ENCODE measurements at regions not wholly inside any gene's neighbourhood (a gene's known extent, or its start where the extent isn't known, plus 50 kb on each side); places are given as distances from the start of the nearest gene placed in this dataset.

DNA sequence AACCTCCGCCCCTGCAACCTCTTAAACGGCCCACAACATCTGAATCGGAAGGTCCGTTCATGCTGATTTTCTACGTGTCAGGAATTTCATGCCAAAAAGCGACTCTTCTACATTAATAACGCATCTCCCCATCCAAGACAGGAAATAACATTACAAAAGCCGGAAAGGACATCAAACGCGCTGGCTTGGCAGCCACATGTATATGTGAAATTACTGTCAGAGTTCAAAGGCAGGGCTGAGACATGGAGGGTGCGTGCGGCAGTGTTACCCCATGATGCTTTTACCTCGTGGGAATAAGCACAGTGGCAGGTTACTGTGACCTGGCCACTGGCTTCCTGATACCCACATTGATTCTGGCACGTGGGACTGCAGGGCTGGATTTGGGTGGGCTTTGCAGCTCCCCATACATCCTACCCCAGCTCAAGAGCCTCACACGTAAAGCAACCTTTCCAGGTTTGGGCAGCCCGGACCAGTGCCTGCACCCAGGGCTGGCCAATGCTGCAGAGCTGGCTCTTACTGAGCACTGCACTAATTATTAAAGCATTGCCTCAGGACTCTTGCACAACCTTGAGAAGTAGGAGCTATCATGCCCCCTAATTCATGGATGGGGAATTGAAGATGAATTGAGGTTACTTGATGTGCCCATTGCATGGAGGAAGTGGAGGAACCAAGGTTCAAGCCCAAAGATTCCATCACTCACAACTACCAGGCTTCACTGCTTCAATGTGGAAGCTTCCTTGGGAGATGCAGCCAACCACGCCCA lies 120.6 kb upstream of the FOXF1 start:
- Histone ChIP-seq H3K27me3 (ENCODE audit: control insufficient read depth, extremely low read depth, insufficient read depth, low read length) (no peaks in the 10 kb centered on the region), H3K4me2 (ENCODE audit: control insufficient read depth, extremely low read depth, insufficient read depth, low read depth, low read length) (no peak overlapping the region)
- dilution Hi-C loops (cut with MboI; ENCODE audit: extremely low pct_ligation_motif_present, low sequenced_read_pairs): no loop called here

DNA sequence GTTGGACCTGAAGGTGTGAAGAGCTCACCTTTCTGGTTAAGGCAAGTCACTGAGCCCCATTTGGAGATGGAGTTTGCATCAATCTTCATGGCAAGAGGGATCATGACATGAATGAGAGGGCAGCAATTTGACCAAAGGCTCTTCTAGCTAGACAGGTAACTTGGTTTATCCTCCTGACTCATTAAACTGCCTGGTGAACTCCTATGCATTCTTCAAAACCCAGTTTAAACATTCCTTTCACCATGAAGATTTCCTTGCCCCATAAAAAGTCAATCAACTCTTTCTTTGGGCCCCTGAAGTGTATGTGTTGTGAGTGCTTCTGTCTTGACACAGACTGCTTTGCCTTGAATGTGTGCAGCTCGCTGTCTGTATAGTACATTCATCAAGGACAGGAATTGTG lies 120.0 kb upstream of the FOXF1 start:
- Histone ChIP-seq H3K27me3 (ENCODE audit: control insufficient read depth, extremely low read depth, insufficient read depth, low read length) (no peaks in the 10 kb centered on the region), H3K36me3 (ENCODE audit: control insufficient read depth in 2 of 2, extremely low read depth in 1 of 2, insufficient read depth in 2 of 2, low read length in 2 of 2) (no peaks in the 10 kb centered on the region)

More for the DNA sequence above, 120.6 kb upstream of the FOXF1 start:
- no peak overlapping the region for H2AFZ ChIP-seq (ENCODE audit: control insufficient read depth, low read length)
- no peaks in the 10 kb centered on the region for H3K9me1 ChIP-seq (ENCODE audit: control insufficient read depth, extremely low read depth, insufficient read depth, low read length)
- no peak for FAIRE-seq
- TF ChIP-seq, protein P1, sequence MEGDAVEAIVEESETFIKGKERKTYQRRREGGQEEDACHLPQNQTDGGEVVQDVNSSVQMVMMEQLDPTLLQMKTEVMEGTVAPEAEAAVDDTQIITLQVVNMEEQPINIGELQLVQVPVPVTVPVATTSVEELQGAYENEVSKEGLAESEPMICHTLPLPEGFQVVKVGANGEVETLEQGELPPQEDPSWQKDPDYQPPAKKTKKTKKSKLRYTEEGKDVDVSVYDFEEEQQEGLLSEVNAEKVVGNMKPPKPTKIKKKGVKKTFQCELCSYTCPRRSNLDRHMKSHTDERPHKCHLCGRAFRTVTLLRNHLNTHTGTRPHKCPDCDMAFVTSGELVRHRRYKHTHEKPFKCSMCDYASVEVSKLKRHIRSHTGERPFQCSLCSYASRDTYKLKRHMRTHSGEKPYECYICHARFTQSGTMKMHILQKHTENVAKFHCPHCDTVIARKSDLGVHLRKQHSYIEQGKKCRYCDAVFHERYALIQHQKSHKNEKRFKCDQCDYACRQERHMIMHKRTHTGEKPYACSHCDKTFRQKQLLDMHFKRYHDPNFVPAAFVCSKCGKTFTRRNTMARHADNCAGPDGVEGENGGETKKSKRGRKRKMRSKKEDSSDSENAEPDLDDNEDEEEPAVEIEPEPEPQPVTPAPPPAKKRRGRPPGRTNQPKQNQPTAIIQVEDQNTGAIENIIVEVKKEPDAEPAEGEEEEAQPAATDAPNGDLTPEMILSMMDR (optimal IDR thresholded peaks at IDR 0.05 in 1 of 3, IDR thresholded peaks at IDR 0.05 in 1 of 3, conservative IDR thresholded peaks at IDR 0.05 in 1 of 3; ENCODE audit: extremely low read depth in 1 of 3, insufficient read depth in 2 of 3, low read length in 3 of 3): no peak
- TF ChIP-seq EZH2 (IDR thresholded peaks at IDR 0.05; ENCODE audit: low read length): no peak
- no peaks in the 10 kb centered on the region for H3K79me2 ChIP-seq (ENCODE audit: control insufficient read depth, insufficient read depth, low read length)
- H4K20me1 ChIP-seq (ENCODE audit: control insufficient read depth, extremely low read depth, insufficient read depth, low read length): no peaks in the 10 kb centered on the region
- H3K27ac ChIP-seq (ENCODE audit: control insufficient read depth, insufficient read depth, low read length): no peak overlapping the region
- no peaks in the 10 kb centered on the region for H3K36me3 ChIP-seq (ENCODE audit: control insufficient read depth in 2 of 2, extremely low read depth in 1 of 2, insufficient read depth in 2 of 2, low read length in 2 of 2)
- peaks cover 5% of the 10 kb centered on the region for H3K9me3 ChIP-seq (ENCODE audit: control insufficient read depth, low read depth, low read length)
- no peak for DNase-seq (ENCODE audit: low read depth, low spot score)
- no peaks in the 10 kb centered on the region for H3K4me1 ChIP-seq (ENCODE audit: control insufficient read depth, extremely low read depth, insufficient read depth, low read length)
- no peak overlapping the region for H3K4me3 ChIP-seq (ENCODE audit: control insufficient read depth in 2 of 3, extremely low read depth in 1 of 3, insufficient read depth in 2 of 3, low read depth in 1 of 3, low read length in 3 of 3)
- H3K9ac ChIP-seq (ENCODE audit: control insufficient read depth, extremely low read depth, insufficient read depth, low read length): no peak overlapping the region

More for the DNA sequence above, 120.0 kb upstream of the FOXF1 start:
- no peaks in the 10 kb centered on the region for H3K79me2 ChIP-seq (ENCODE audit: control insufficient read depth, insufficient read depth, low read length)
- H3K27ac ChIP-seq (ENCODE audit: control insufficient read depth, insufficient read depth, low read length): no peak overlapping the region
- H3K9ac ChIP-seq (ENCODE audit: control insufficient read depth, extremely low read depth, insufficient read depth, low read length): no peak overlapping the region
- H3K4me2 ChIP-seq (ENCODE audit: control insufficient read depth, extremely low read depth, insufficient read depth, low read depth, low read length): no peak overlapping the region
- H3K9me1 ChIP-seq (ENCODE audit: control insufficient read depth, extremely low read depth, insufficient read depth, low read length): no peaks in the 10 kb centered on the region
- H3K9me3 ChIP-seq (ENCODE audit: control insufficient read depth, low read depth, low read length): peaks cover 5% of the 10 kb centered on the region
- no peak overlapping the region for H2AFZ ChIP-seq (ENCODE audit: control insufficient read depth, low read length)
- FAIRE-seq: no peak
- TF ChIP-seq EZH2 (IDR thresholded peaks at IDR 0.05; ENCODE audit: low read length): no peak
- TF ChIP-seq, protein P1 (optimal IDR thresholded peaks at IDR 0.05 in 1 of 3, IDR thresholded peaks at IDR 0.05 in 1 of 3, conservative IDR thresholded peaks at IDR 0.05 in 1 of 3; ENCODE audit: extremely low read depth in 1 of 3, insufficient read depth in 2 of 3, low read length in 3 of 3): no peak
- dilution Hi-C loops (cut with MboI; ENCODE audit: extremely low pct_ligation_motif_present, low sequenced_read_pairs): no loop called here
- DNase-seq (ENCODE audit: low read depth, low spot score): no peak
- H4K20me1 ChIP-seq (ENCODE audit: control insufficient read depth, extremely low read depth, insufficient read depth, low read length): no peaks in the 10 kb centered on the region
- H3K4me3 ChIP-seq (ENCODE audit: control insufficient read depth in 2 of 3, extremely low read depth in 1 of 3, insufficient read depth in 2 of 3, low read depth in 1 of 3, low read length in 3 of 3): no peak overlapping the region
- H3K4me1 ChIP-seq (ENCODE audit: control insufficient read depth, extremely low read depth, insufficient read depth, low read length): no peaks in the 10 kb centered on the region

Data from keratinocyte (primary cell).